ENCODE measurements at regions not wholly inside any gene's neighbourhood (a gene's known extent, or its start where the extent isn't known, plus 50 kb on each side); places are given as distances from the start of the nearest gene placed in this dataset.

- no peaks in the 10 kb centered on the region; the same call in 1 of the 2 replicates for H3K27me3 ChIP-seq (ENCODE audit: control insufficient read depth, insufficient read depth, low read length)
- H3K4me1 ChIP-seq (ENCODE audit: control insufficient read depth, insufficient read depth, low read length), result no peaks in the 10 kb centered on the region
- ChIA-PET POLR2A (no interaction called here), CTCF (no interaction called here)
- in situ Hi-C loops (cut with HindIII; ENCODE audit: low pct_unique_long_range_greater_than_20kb, low sequenced_read_pairs), result no loop called here
- TF ChIP-seq SIN3A (IDR thresholded peaks at IDR 0.05; ENCODE audit: borderline replicate concordance, insufficient read depth, low read depth, low read length) (no peak), REST (IDR thresholded peaks at IDR 0.05; ENCODE audit: insufficient read depth in 1 of 2, low read depth in 2 of 2, low read length in 1 of 2) (no peak), TCF7L2 (IDR thresholded peaks at IDR 0.05; ENCODE audit: low read depth, low read length) (no peak), CTCF (IDR thresholded peaks at IDR 0.05) (no peak), POLR2AphosphoS5 (IDR thresholded peaks at IDR 0.05; ENCODE audit: low read depth, low read length) (no peak)
- DNase-seq (ENCODE audit: low read depth, low spot score) (no peak), ATAC-seq (no peak)
- no peak overlapping the region for H3K4me3 ChIP-seq (ENCODE audit: low read depth in 2 of 2, low read length in 2 of 2)
- no peaks in the 10 kb centered on the region for H3K36me3 ChIP-seq (ENCODE audit: control insufficient read depth, insufficient read depth, low read length)
- no TSS peak for BruUV-seq (replicated peaks)
- intact Hi-C loops (cut with micrococcal nuclease; ENCODE audit: unreplicated experiment), result no loop called here
- no peaks in the 10 kb centered on the region for H3K9me3 ChIP-seq (ENCODE audit: control insufficient read depth, insufficient read depth, low read depth, low read length)
- no peak overlapping the region for H3K27ac ChIP-seq (ENCODE audit: low read length)
These were observed 1391.3 kb downstream of the BRD1 start for GRCh38 chr22:48436201-48436931.

DNA sequence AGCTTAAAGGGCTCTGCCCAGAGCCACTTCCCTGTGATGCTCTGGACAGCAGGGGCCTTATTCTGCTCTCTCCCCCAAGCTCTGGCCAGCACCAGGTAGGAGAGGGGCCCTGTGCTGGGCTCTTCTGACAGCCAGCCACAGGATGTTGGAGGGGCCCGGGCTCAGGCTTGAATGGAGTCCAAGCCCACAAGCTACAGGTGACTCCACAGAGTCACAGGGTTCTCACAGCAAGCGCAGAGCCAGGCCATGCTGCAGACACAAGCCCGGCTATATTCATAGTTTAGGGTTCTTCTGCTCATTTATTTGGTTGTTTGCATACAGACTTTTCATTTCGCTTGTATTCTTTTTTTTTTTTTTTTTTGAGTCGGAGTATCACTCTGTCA, 1392.8 kb downstream of the BRD1 start:
- no peak for TF ChIP-seq POLR2AphosphoS5 (IDR thresholded peaks at IDR 0.05; ENCODE audit: low read depth, low read length)
- no peak for TF ChIP-seq CTCF (IDR thresholded peaks at IDR 0.05)
- Histone ChIP-seq H3K27me3 (ENCODE audit: control insufficient read depth, insufficient read depth, low read length) (no peaks in the 10 kb centered on the region; the same call in 1 of the 2 replicates), H3K27ac (ENCODE audit: low read length) (no peak overlapping the region), H3K4me1 (ENCODE audit: control insufficient read depth, insufficient read depth, low read length) (no peaks in the 10 kb centered on the region), H3K4me3 (ENCODE audit: low read depth in 2 of 2, low read length in 2 of 2) (no peak overlapping the region), H3K9me3 (ENCODE audit: control insufficient read depth, insufficient read depth, low read depth, low read length) (no peaks in the 10 kb centered on the region), H3K36me3 (ENCODE audit: control insufficient read depth, insufficient read depth, low read length) (no peaks in the 10 kb centered on the region)
- CTCF ChIA-PET, result no interaction called here
- intact Hi-C loops (cut with micrococcal nuclease; ENCODE audit: unreplicated experiment), result no loop called here
- in situ Hi-C loops (cut with HindIII; ENCODE audit: low pct_unique_long_range_greater_than_20kb, low sequenced_read_pairs), result no loop called here
- no TSS peak for BruUV-seq (replicated peaks)
- ATAC-seq, result no peak
- no peak for DNase-seq (ENCODE audit: low read depth, low spot score)
- POLR2A ChIA-PET, result no interaction called here

Data from Panc1 (cell line).